WTC11 (cell line): ENCODE measurements at regions not wholly inside any gene's neighbourhood (a gene's known extent, or its start where the extent isn't known, plus 50 kb on each side); places are given as distances from the start of the nearest gene placed in this dataset.
"Not testable (repeated sequence)": the region's sequence is repeated elsewhere in the genome, so short reads cannot be mapped to it uniquely, and the experiment has no call there.

ENCODE experiments used
- ATF2 ChIP-seq: sonication (generic); formaldehyde crosslinking; IDR thresholded peaks from 2 replicates; pipeline ENCODE4 v1.8.1; 2022; ENCODE audit warnings: low read depth, missing genetic modification reagents, borderline replicate concordance
- ATF3 ChIP-seq: sonication (generic); formaldehyde crosslinking; conservative IDR thresholded peaks from 2 replicates; pipeline ENCODE4 v1.8.1; 2022; ENCODE audit warnings: mild to moderate bottlenecking, missing genetic modification reagents
- ESRRA ChIP-seq: sonication (generic); formaldehyde crosslinking; IDR thresholded peaks from 2 replicates; pipeline ENCODE4 v1.8.1; 2022; ENCODE audit warnings: mild to moderate bottlenecking, missing genetic modification reagents, borderline replicate concordance
- JAZF1 ChIP-seq: fragments of 250-450 bp; sonication (Bioruptor Pico); IDR thresholded peaks from 2 replicates; pipeline ENCODE4 v1.9.0; 2021; ENCODE audit warnings: moderate library complexity, mild to moderate bottlenecking, inconsistent platforms
- PREB ChIP-seq: sonication (generic); formaldehyde crosslinking; IDR thresholded peaks from 2 replicates; pipeline ENCODE4 v1.8.1; 2022; ENCODE audit warnings: mild to moderate bottlenecking, missing genetic modification reagents, moderate library complexity, borderline replicate concordance
- USF2 ChIP-seq: sonication (generic); formaldehyde crosslinking; IDR thresholded peaks from 2 replicates; pipeline ENCODE4 v1.8.1; 2023; ENCODE audit warnings: mild to moderate bottlenecking, missing genetic modification reagents, moderate library complexity
- ZNF232 ChIP-seq: sonication (generic); formaldehyde crosslinking; IDR thresholded peaks from 2 replicates; pipeline ENCODE4 v1.8.0; 2022; ENCODE audit warnings: mild to moderate bottlenecking, missing genetic modification reagents
- ZNF512 ChIP-seq: sonication (generic); formaldehyde crosslinking; IDR thresholded peaks from 2 replicates; pipeline ENCODE4 v1.8.1; 2022; ENCODE audit warnings: missing genetic modification reagents, borderline replicate concordance
- TF ChIP-seq, protein P1 (sequence below): fragments of 200-600 bp; IDR thresholded peaks from 2 replicates; pipeline ENCODE4 v1.8.0; 2022; ENCODE audit warnings: antibody characterized with exemption

DNA sequence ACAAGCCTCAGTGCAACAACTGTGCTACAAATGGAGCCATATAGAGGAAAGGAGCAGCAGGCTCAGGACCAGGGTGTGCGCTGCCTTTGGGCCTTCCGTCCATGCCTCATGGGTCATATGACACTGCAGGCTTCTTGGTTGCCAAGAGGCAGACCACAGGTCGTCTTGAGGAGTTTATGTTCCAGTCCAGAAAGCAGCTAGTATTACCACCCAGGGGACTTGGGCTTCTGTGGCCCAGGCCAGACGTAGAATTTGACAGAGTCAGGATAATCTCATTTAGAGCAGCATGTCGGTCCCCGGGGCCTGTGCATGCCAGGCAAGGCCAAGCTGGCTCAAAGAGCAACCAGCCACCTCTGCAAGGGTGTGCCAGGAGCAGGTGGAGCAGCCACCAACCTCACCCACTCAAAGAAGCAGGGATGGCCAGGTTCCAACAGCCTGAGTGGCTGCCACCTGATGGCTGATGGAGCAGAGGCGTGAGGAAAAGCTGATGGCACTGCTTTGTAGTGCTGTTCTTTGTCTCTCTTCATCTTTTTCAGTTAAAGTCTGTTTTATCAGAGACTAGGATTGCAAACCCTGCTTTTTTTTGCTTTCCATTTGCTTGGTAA, 109.1 kb downstream of the CCDC74A start:
- TF ChIP-seq ATF2; ZNF232 (CRISPR knock-in tag); PREB (CRISPR knock-in tag); USF2 (CRISPR knock-in tag); ESRRA; ATF3 (CRISPR knock-in tag); ZNF512 (CRISPR knock-in tag); JAZF1 (CRISPR knock-in tag): not testable (repeated sequence)
- TF ChIP-seq, protein P1, sequence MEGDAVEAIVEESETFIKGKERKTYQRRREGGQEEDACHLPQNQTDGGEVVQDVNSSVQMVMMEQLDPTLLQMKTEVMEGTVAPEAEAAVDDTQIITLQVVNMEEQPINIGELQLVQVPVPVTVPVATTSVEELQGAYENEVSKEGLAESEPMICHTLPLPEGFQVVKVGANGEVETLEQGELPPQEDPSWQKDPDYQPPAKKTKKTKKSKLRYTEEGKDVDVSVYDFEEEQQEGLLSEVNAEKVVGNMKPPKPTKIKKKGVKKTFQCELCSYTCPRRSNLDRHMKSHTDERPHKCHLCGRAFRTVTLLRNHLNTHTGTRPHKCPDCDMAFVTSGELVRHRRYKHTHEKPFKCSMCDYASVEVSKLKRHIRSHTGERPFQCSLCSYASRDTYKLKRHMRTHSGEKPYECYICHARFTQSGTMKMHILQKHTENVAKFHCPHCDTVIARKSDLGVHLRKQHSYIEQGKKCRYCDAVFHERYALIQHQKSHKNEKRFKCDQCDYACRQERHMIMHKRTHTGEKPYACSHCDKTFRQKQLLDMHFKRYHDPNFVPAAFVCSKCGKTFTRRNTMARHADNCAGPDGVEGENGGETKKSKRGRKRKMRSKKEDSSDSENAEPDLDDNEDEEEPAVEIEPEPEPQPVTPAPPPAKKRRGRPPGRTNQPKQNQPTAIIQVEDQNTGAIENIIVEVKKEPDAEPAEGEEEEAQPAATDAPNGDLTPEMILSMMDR, result not testable (repeated sequence)
